AG09319 (cell line): ENCODE measurements at regions not wholly inside any gene's neighbourhood (a gene's known extent, or its start where the extent isn't known, plus 50 kb on each side); places are given as distances from the start of the nearest gene placed in this dataset.

Source experiments
- DNase-seq: peaks from one replicate; pipeline ENCODE4 v3.0.0-alpha.2; 2010; ENCODE audit warnings: low read depth; ENCODE audit errors: extremely low read depth
- CTCF ChIP-seq: IDR thresholded peaks from 2 replicates; pipeline ENCODE4 v1.5.1; 2011; ENCODE audit warnings: low read depth, mild to moderate bottlenecking, inconsistent platforms, low read length, moderate library complexity

DNA sequence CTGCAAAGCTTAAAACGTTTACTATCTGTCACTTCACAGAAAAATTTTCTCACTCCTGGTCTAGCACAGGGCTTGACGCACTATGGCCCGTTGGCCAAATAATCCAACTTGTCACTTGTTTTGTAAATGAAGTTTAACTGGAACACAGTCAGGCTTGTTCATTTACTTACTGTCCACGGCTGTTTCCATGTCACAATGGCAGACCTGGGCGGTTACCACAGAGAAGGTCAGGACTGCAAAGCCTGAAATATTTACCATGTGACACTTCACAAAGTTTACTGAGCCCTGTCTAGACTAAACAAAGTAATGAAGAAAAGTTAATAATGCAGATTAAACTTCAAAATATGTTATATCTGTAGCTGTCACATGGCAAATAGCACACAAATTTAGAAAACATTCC, 273.0 kb upstream of the GYPC start:
- no peak for DNase-seq

DNA sequence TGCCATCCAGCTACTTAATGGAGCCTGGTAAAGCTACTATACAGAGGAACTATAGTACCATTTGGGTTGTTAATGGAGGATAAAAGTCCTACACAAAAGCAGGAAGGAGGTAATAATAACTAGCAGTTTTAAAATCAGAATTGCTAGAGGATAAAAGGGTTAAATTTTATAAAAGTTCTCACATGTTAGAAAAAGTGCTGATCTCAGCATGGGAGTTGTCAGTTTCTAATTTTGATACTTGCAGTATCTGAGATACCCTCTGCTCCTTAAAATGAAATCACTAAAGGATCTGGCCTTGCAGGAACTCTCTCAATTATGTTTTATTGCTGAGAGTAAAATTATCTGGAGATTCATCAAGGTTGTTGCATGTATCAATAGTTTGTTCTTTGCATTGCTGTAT, 272.2 kb upstream of the GYPC start:
- no peak for TF ChIP-seq CTCF

More for the DNA sequence above, 273.0 kb upstream of the GYPC start:
- TF ChIP-seq CTCF = no peak

GRCh38 chr2:126385441-126385840, 270.5 kb upstream of the GYPC start:
- DNase-seq = no peak
- TF ChIP-seq CTCF = no peak

More for the DNA sequence above, 272.2 kb upstream of the GYPC start:
- DNase-seq = no peak

DNA sequence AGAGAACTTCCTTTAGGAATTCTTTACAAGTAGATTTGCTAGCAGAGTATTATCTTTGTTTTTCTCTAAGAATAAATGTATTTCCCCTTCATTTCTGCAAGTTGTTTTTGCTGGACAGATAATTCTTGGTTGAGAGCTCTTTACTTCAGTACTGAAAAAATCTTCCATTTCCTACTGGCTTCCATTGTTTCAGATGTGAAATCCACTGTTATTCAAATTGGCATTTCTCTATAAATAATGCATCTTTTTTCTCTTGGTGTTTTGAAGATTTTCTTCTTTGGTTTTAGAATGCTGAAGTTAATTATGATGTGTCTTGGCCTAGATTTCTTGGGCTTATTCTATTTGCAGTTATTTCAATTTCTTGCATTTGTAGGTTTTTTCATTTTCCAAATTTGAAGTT, 270.0 kb upstream of the GYPC start:
- no peak for TF ChIP-seq CTCF
- no peak for DNase-seq

GRCh38 chr2:126389446-126389845, 266.5 kb upstream of the GYPC start:
- no peak for DNase-seq
- TF ChIP-seq CTCF = no peak

DNA sequence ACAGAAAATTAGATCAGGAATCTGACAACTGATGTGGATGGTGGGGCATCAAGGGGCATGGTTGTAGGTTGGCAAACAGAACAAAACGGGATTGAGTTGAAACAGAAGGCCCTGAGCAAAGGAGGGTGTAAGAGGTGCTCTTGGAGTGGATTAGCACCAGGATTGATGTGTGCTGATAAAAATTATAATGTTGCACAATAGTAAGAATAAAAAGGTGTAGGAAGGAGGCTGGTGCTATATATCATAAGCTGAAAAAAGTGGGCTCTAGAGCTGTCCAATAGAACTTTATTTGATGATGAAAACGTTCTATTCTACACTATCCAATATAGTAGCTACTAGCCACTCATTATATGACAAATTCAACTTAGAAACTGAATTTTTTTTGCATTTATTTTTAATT, 263.1 kb upstream of the GYPC start:
- no peak for DNase-seq
- no peak for TF ChIP-seq CTCF

DNA sequence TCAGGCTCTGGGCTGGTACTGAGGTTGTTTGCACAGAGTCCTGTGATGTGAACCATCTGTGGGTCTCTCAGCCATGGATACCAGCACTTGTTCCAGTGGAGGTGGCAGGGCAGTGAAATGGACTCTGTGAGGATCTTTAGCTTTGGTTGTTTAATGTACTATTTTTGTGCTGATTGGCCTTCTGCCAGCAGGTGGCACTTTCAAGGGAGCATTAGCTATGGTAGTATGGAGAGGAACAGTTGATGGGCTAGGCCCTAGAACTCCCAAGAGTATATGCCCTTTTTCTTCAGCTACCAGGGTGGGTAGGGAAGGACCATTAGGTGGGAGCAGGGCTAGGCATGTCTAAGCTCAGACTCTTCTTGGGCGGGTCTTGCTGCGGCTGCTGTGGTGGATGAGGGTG, 257.0 kb upstream of the GYPC start:
- TF ChIP-seq CTCF = no peak
- no peak for DNase-seq
